DND-41 (cell line): ENCODE measurements at regions not wholly inside any gene's neighbourhood (a gene's known extent, or its start where the extent isn't known, plus 50 kb on each side); places are given as distances from the start of the nearest gene placed in this dataset.

ENCODE experiments used
- CTCF ChIP-seq: IDR thresholded peaks from 2 replicates; pipeline ENCODE4 v1.5.1; 2012; ENCODE audit warnings: borderline replicate concordance, low read length, moderate library complexity, mild to moderate bottlenecking; ENCODE audit not compliant: poor library complexity, severe bottlenecking; ENCODE audit errors: extremely low read depth
- EZH2 ChIP-seq: IDR thresholded peaks from 3 replicates; pipeline ENCODE4 v1.6.1; 2012; ENCODE audit warnings: borderline replicate concordance, low read depth, mild to moderate bottlenecking, moderate library complexity, low read length, inconsistent platforms; ENCODE audit not compliant: severe bottlenecking

DNA sequence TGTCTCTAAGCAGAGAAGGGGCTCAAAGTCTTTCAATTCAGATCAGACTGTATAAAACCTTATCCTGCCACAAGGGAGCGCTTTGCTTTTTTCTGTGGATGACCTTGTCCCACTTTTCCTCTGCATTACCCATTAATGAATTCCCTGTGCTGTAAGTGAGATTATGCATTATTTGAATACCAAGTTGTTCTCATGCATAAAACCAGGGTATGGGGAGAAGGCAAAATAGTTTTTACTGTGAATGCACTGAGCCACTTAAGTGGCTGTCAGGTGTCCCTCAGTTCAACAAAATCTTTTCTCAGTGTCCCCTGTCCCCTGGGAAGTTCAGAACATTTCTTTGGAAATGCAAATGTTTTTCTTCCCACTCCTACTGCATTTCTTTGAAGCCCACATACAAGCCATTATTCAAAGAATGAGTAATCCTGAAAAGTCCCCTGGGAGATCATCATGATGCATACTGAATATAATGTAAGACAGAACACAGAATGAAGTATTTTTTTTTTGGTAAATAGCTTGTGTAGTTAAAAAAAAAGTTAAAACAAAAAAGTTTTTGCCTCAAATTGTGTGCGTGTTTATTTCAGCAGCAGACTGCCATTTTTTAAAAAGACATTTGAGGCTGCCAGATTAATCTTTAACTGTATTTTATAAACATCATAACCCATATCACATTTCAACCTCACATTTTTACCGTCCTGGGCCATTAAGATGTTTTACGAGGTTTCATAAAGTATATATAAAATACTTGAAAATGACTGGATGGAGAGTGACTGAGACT, 506.7 kb upstream of the PCDH9 start:
- TF ChIP-seq CTCF (peak; percentile 20), EZH2 (no peak)
